HS-5 (cell line): ENCODE measurements at regions not wholly inside any gene's neighbourhood (a gene's known extent, or its start where the extent isn't known, plus 50 kb on each side); places are given as distances from the start of the nearest gene placed in this dataset.
"Not testable (repeated sequence)": the region's sequence is repeated elsewhere in the genome, so short reads cannot be mapped to it uniquely, and the experiment has no call there.

ENCODE experiments used
- DNase-seq: peaks from one replicate; pipeline ENCODE4 v3.0.0-alpha.2; 2012; ENCODE audit warnings: low read depth

GRCh38 chr3:33919312-33920120, 121.1 kb downstream of the PDCD6IP start:
- no peak for DNase-seq

GRCh38 chr3:33920511-33920910, 122.1 kb downstream of the PDCD6IP start:
- no peak for DNase-seq

- no peak for DNase-seq
Measured at GRCh38 chr3:33921608-33922007, 123.2 kb downstream of the PDCD6IP start.

- DNase-seq = no peak
Measured at GRCh38 chr3:33926998-33927605, 128.7 kb downstream of the PDCD6IP start.

GRCh38 chr3:33929813-33930212, 131.4 kb downstream of the PDCD6IP start:
- no peak for DNase-seq

GRCh38 chr3:33931512-33931911, 133.1 kb downstream of the PDCD6IP start:
- DNase-seq = no peak

- no peak for DNase-seq
Measured at GRCh38 chr3:33932010-33932764, 133.8 kb downstream of the PDCD6IP start.

- no peak for DNase-seq
Measured at GRCh38 chr3:33936171-33936920, 137.9 kb downstream of the PDCD6IP start.

GRCh38 chr3:33936921-33937525, 138.6 kb downstream of the PDCD6IP start:
- no peak for DNase-seq

- DNase-seq = no peak
Measured at GRCh38 chr3:33937628-33938027, 139.2 kb downstream of the PDCD6IP start.

- DNase-seq = peak; percentile 34
Measured at GRCh38 chr3:33940149-33940548, 141.7 kb downstream of the PDCD6IP start.

GRCh38 chr3:33940736-33941135, 142.3 kb downstream of the PDCD6IP start:
- DNase-seq = no peak

- no peak for DNase-seq
Measured at GRCh38 chr3:33941804-33942203, 143.4 kb downstream of the PDCD6IP start.

GRCh38 chr3:33942483-33943150, 144.2 kb downstream of the PDCD6IP start:
- peak; percentile 8 for DNase-seq

GRCh38 chr3:33943277-33943676, 144.8 kb downstream of the PDCD6IP start:
- no peak for DNase-seq

- not testable (repeated sequence) for DNase-seq
Measured at GRCh38 chr3:33946612-33947011, 148.2 kb downstream of the PDCD6IP start.

- DNase-seq = no peak
Measured at GRCh38 chr3:33947272-33948195, 149.1 kb downstream of the PDCD6IP start.

GRCh38 chr3:33949074-33949473, 150.6 kb downstream of the PDCD6IP start:
- DNase-seq = no peak

GRCh38 chr3:33954956-33955355, 156.5 kb downstream of the PDCD6IP start:
- no peak for DNase-seq

- no peak for DNase-seq
Measured at GRCh38 chr3:33956206-33956605, 157.8 kb downstream of the PDCD6IP start.
